IPS DF 19.7 (cell line): ENCODE measurements at regions not wholly inside any gene's neighbourhood (a gene's known extent, or its start where the extent isn't known, plus 50 kb on each side); places are given as distances from the start of the nearest gene placed in this dataset.

Experiments
- DNase-seq: peaks from one replicate; pipeline ENCODE4 v3.0.0-alpha.2; 2013; ENCODE audit warnings: low read depth, low spot score

- DNase-seq = no peak
Observed at GRCh38 chr5:74196233-74196632, 444.3 kb downstream of the ENC1 start.

- no peak for DNase-seq
Observed at GRCh38 chr5:74194196-74194595, 446.3 kb downstream of the ENC1 start.

- no peak for DNase-seq
Observed at GRCh38 chr5:74192606-74193299, 447.8 kb downstream of the ENC1 start.

GRCh38 chr5:74188351-74189105 lies 452.0 kb downstream of the ENC1 start:
- DNase-seq = no peak

GRCh38 chr5:74187757-74188156 lies 452.8 kb downstream of the ENC1 start:
- no peak for DNase-seq

- DNase-seq = no peak
Observed at GRCh38 chr5:74186356-74187315, 453.9 kb downstream of the ENC1 start.

GRCh38 chr5:74185599-74185998 lies 454.9 kb downstream of the ENC1 start:
- no peak for DNase-seq

GRCh38 chr5:74184649-74185048 lies 455.9 kb downstream of the ENC1 start:
- no peak for DNase-seq

GRCh38 chr5:74183041-74183440 lies 457.5 kb downstream of the ENC1 start:
- no peak for DNase-seq

GRCh38 chr5:74182603-74183002 lies 457.9 kb downstream of the ENC1 start:
- no peak for DNase-seq

GRCh38 chr5:74179701-74180100 lies 460.8 kb downstream of the ENC1 start:
- DNase-seq = no peak

GRCh38 chr5:74179179-74179578 lies 461.3 kb downstream of the ENC1 start:
- no peak for DNase-seq

GRCh38 chr5:74177961-74178360 lies 462.6 kb downstream of the ENC1 start:
- no peak for DNase-seq

- no peak for DNase-seq
Observed at GRCh38 chr5:74174366-74174765, 466.2 kb downstream of the ENC1 start.

GRCh38 chr5:74173665-74174064 lies 466.9 kb downstream of the ENC1 start:
- no peak for DNase-seq

GRCh38 chr5:74173241-74173640 lies 467.3 kb downstream of the ENC1 start:
- no peak for DNase-seq

- no peak for DNase-seq
Observed at GRCh38 chr5:74169701-74170100, 470.8 kb downstream of the ENC1 start.

GRCh38 chr5:74167930-74168315 lies 472.6 kb downstream of the ENC1 start:
- DNase-seq = no peak

- DNase-seq = no peak
Observed at GRCh38 chr5:74167206-74167929, 473.2 kb downstream of the ENC1 start.

- no peak for DNase-seq
Observed at GRCh38 chr5:74166064-74166463, 474.5 kb downstream of the ENC1 start.

GRCh38 chr5:74164725-74165235 lies 475.7 kb downstream of the ENC1 start:
- DNase-seq = no peak
